Stomach (tissue), 4 donors: ENCODE measurements at regions not wholly inside any gene's neighbourhood (a gene's known extent, or its start where the extent isn't known, plus 50 kb on each side); places are given as distances from the start of the nearest gene placed in this dataset.

Source experiments
- CTCF ChIP-seq, 7 experiments: fragments of 450-650 bp in 4 of 7; fragments of 200-600 bp in 3 of 7; sonication (generic) in 3 of 7; IDR thresholded peaks; one replicate each; pipeline ENCODE4 v1.5.1; 2016 to 2019; ENCODE audit warnings: antibody characterized with exemption in 7 of 7, control low read depth in 2 of 7, mild to moderate bottlenecking in 1 of 7
- POLR2A ChIP-seq, 4 donors: fragments of 450-650 bp; IDR thresholded peaks; one replicate each; pipeline ENCODE4 v1.6.1; 2016; ENCODE audit warnings: antibody characterized with exemption in 4 of 4, control low read depth in 2 of 4, mild to moderate bottlenecking in 1 of 4, moderate library complexity in 1 of 4

- TF ChIP-seq CTCF (IDR thresholded peaks at IDR 0.05) = no peak
- TF ChIP-seq POLR2A (IDR thresholded peaks at IDR 0.05) = no peak
Observed at GRCh38 chr4:187208651-187209050, 485.0 kb upstream of the FAT1 start.
